HEK293T (cell line): ENCODE measurements at regions not wholly inside any gene's neighbourhood (a gene's known extent, or its start where the extent isn't known, plus 50 kb on each side); places are given as distances from the start of the nearest gene placed in this dataset.

Experiments used
- CTBP1 ChIP-seq: fragments of 450-650 bp; IDR thresholded peaks from 2 replicates; pipeline ENCODE4 v1.6.1; 2016; ENCODE audit warnings: borderline replicate concordance
- FOXA1 ChIP-seq: fragments of 450-650 bp; IDR thresholded peaks from 2 replicates; pipeline ENCODE4 v1.6.1; 2016; ENCODE audit warnings: mild to moderate bottlenecking
- FOXM1 ChIP-seq: fragments of 450-650 bp; IDR thresholded peaks from 2 replicates; pipeline ENCODE4 v1.6.1; 2017; ENCODE audit warnings: mild to moderate bottlenecking, borderline replicate concordance
- PKNOX1 ChIP-seq: fragments of 450-650 bp; IDR thresholded peaks from 2 replicates; pipeline ENCODE4 v1.6.1; 2016
- SP1 ChIP-seq: fragments of 450-650 bp; IDR thresholded peaks from 2 replicates; pipeline ENCODE4 v1.6.1; 2017
- TARDBP ChIP-seq: fragments of 450-650 bp; IDR thresholded peaks from 2 replicates; pipeline ENCODE4 v1.6.1; 2016
- ZNF384 ChIP-seq: fragments of 450-650 bp; IDR thresholded peaks from 2 replicates; pipeline ENCODE4 v1.6.1; 2016

GRCh38 chr14:87059060-87059839 is 933.7 kb downstream of the GALC start:
- TF ChIP-seq SP1, result no peak
- TF ChIP-seq FOXM1, result no peak
- no peak for TF ChIP-seq ZNF384
- TF ChIP-seq CTBP1, result no peak
- no peak for TF ChIP-seq PKNOX1
- no peak for TF ChIP-seq FOXA1
- TF ChIP-seq TARDBP, result no peak
